Fibroblast of pulmonary artery (primary cell): ENCODE measurements at regions not wholly inside any gene's neighbourhood (a gene's known extent, or its start where the extent isn't known, plus 50 kb on each side); places are given as distances from the start of the nearest gene placed in this dataset.

Source experiments
- DNase-seq: peaks from one replicate; pipeline ENCODE4 v3.0.0-alpha.2; 2010; ENCODE audit warnings: low read depth
- H3K4me3 ChIP-seq: replicated peaks from 2 replicates; pipeline ENCODE4 v1.5.1; 2011; ENCODE audit warnings: low read depth, mild to moderate bottlenecking, control low read depth, low read length, moderate library complexity
- CTCF ChIP-seq: IDR thresholded peaks from 2 replicates; pipeline ENCODE4 v1.5.1; 2011; ENCODE audit warnings: mild to moderate bottlenecking, control low read depth, low read length, inconsistent platforms; ENCODE audit errors: missing control alignments

GRCh38 chr17:27230996-27231395 is 62.9 kb upstream of the WSB1 start:
- DNase-seq, result no peak
- TF ChIP-seq CTCF, result no peak

GRCh38 chr17:27232328-27232727 is 61.6 kb upstream of the WSB1 start:
- no peak for TF ChIP-seq CTCF
- DNase-seq, result no peak
- H3K4me3 ChIP-seq, result no peak overlapping the region

More at GRCh38 chr17:27230996-27231395, 62.9 kb upstream of the WSB1 start:
- H3K4me3 ChIP-seq, result no peak overlapping the region

DNA sequence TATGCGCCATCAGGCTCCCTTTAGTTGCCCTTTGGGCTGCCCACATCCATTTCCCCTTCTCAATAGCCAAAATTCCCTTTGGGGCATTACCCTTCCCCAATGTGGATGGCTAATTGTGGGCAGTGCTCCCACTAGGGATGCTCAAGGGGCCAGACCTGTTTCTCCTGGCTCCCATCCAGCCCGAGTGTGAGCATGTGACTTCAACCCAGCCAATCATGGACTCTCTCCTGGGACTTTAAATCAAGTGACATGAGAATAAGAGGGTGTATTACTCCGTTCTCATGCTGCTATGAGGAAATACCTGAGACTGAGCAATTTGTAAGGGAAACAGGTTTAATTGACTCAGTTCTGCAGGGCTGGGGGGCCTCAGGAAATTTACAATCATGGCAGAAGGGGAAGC is 60.9 kb upstream of the WSB1 start:
- TF ChIP-seq CTCF, result no peak
- no peak for DNase-seq
- no peak overlapping the region for H3K4me3 ChIP-seq

GRCh38 chr17:27233776-27234175 is 60.1 kb upstream of the WSB1 start:
- H3K4me3 ChIP-seq, result no peak overlapping the region
- DNase-seq, result no peak
- TF ChIP-seq CTCF, result no peak

DNA sequence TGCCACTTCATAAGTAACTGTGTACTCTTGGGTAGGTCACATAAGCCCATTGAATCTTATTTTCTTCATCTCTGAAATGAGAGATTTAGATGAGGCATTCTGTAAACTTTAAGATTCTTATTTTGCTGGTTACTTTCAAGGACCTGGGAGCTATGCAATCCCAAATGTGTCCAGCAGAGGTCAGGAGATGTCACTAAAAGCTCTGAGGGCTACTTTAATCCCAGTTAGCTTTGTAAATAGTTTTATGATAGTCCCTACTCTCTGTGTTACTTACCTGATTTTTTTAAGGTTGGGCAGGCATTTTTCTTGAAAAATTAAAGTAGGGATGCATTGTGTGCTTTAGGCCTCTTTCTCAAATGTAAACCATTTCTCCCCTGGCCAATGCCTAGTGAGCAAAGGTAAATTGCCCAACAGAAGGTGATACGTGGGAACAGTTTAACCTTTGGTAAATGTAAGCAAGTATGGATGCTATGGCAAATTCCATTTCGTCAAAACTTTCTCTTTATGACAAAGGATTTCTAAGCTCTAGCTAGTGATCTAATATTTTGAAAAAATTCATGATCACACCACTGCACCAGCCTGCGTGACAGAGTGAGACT is 57.1 kb upstream of the WSB1 start:
- peak; percentile 95 for TF ChIP-seq CTCF
- no peak overlapping the region for H3K4me3 ChIP-seq
- peak; percentile 89 for DNase-seq

DNA sequence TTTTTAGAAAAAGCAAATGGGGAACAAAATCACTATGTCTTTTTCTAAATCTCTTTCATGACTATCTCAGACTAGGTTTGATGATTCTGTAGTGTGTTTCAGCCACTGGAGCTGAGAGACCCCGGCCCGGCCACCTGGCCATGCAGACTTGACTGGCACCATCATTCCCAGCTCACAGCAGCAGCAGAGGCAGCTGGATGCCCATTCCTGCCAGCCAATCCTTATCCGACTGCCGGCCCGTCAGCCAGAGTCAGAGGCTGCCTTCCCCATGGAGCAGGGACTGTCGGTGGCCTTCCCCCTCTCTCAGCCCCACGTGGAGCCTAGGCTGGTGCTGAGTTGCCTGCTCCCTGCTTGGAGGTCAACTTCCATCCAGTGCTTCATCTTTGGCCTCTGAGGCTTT is 56.0 kb upstream of the WSB1 start:
- no peak for TF ChIP-seq CTCF
- H3K4me3 ChIP-seq, result no peak overlapping the region
- DNase-seq, result no peak

DNA sequence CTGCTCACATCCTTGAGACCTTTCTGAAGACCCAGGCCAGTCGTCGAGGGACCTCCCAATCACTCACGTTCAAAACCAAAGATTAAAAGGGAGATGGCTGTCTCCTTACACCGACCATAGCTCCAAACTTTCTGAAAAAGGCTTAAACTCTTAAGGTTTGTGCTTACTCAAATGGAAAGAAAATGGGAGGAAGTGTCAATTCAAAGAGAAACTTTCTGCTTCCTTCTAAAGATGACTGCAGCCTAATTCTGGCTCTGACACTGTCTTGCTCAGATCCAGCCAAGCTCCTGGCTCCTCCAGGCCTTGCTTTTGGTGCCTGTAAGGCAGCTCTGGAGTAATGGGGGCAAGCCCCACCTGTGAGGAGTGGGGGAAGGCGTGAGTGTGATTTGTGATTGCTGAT is 54.9 kb upstream of the WSB1 start:
- DNase-seq, result no peak
- no peak overlapping the region for H3K4me3 ChIP-seq
- no peak for TF ChIP-seq CTCF
